Tibial artery (tissue), 4 donors: ENCODE measurements at regions not wholly inside any gene's neighbourhood (a gene's known extent, or its start where the extent isn't known, plus 50 kb on each side); places are given as distances from the start of the nearest gene placed in this dataset.
"Not testable (repeated sequence)": the region's sequence is repeated elsewhere in the genome, so short reads cannot be mapped to it uniquely, and the experiment has no call there.

Source experiments
- DNase-seq, 2 donors: peaks; one replicate each; pipeline ENCODE4 v3.0.0-alpha.2; 2019
- H3K27ac ChIP-seq, 2 donors: fragments of 200-600 bp; sonication (generic) in 1 of 2; 1 replicate in 1 of 2; 2 replicates in 1 of 2; pipeline ENCODE4 v1.5.1; 2018 to 2019; ENCODE audit warnings: mild to moderate bottlenecking in 1 of 2
- H3K27me3 ChIP-seq, 2 donors: fragments of 200-600 bp; sonication (generic) in 1 of 2; one replicate each; pipeline versions ENCODE4 v1.5.1 to v1.6.0; 2016 to 2019
- H3K36me3 ChIP-seq, 3 donors: fragments of 200-600 bp; sonication (generic) in 2 of 3; one replicate each; pipeline ENCODE4 v1.5.1; 2016 to 2019; ENCODE audit warnings: mild to moderate bottlenecking in 2 of 3
- H3K4me1 ChIP-seq, 4 donors: fragments of 200-600 bp; sonication (generic) in 2 of 4; 1 replicate in 3 of 4; 2 replicates in 1 of 4; pipeline ENCODE4 v1.5.1; 2016 to 2019
- H3K4me3 ChIP-seq, 2 donors: fragments of 200-600 bp; sonication (generic) in 1 of 2; 1 replicate in 1 of 2; 2 replicates in 1 of 2; pipeline ENCODE4 v1.5.1; 2018 to 2019; ENCODE audit warnings: mild to moderate bottlenecking in 2 of 2
- H3K9me3 ChIP-seq, 3 donors: fragments of 200-600 bp; sonication (generic) in 1 of 3; one replicate each; pipeline ENCODE4 v1.5.1; 2016 to 2019
- CTCF ChIP-seq, 2 experiments: fragments of 200-600 bp in 1 of 2; fragments of 450-650 bp in 1 of 2; IDR thresholded peaks; one replicate each; pipeline ENCODE4 v1.5.1; 2017 to 2019; ENCODE audit warnings: antibody characterized with exemption in 2 of 2, mild to moderate bottlenecking in 1 of 2, moderate library complexity in 1 of 2
- intact Hi-C: fragments of 100-400 bp; cut with DNase I; formaldehyde crosslinking; loops from one replicate; pipeline ENCODE4 v1.15.0; 2023; ENCODE audit warnings: low total_unique reads

DNA sequence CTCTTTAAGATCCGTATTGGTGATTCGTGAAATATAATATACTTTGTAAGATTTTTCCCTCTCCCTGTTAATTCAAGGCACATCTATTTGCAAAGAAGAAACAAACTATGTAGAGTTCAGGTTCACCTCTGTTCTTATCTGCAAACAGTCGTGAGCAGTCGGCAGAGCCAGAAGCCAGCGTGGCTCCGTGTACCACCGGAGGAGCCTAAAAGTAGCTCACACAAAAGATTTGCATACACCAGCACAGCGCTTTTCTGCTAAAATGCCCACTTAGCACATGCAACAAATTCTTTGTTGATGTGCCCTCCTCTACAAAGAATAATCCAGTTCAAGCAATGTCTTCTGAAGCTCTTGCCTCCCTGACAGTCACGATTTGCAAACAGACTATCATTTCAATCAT, 416.0 kb upstream of the TENM3 start:
- Histone ChIP-seq H3K4me3 (no peak overlapping the region), H3K9me3 (no peaks in the 10 kb centered on the region), H3K27me3 (no peaks in the 10 kb centered on the region), H3K27ac (no peak overlapping the region), H3K4me1 (no peaks in the 10 kb centered on the region), H3K36me3 (no peaks in the 10 kb centered on the region)
- no peak for DNase-seq
- intact Hi-C loops: no loop called here
- TF ChIP-seq CTCF (IDR thresholded peaks at IDR 0.05): no peak

GRCh38 chr4:181830404-181831035, 412.7 kb upstream of the TENM3 start:
- Histone ChIP-seq H3K27me3 (no peaks in the 10 kb centered on the region), H3K36me3 (no peaks in the 10 kb centered on the region), H3K4me1 (no peaks in the 10 kb centered on the region), H3K9me3 (no peaks in the 10 kb centered on the region), H3K4me3 (no peak overlapping the region), H3K27ac (no peak overlapping the region)
- DNase-seq: no peak
- intact Hi-C loops: no loop called here
- no peak for TF ChIP-seq CTCF (IDR thresholded peaks at IDR 0.05)

DNA sequence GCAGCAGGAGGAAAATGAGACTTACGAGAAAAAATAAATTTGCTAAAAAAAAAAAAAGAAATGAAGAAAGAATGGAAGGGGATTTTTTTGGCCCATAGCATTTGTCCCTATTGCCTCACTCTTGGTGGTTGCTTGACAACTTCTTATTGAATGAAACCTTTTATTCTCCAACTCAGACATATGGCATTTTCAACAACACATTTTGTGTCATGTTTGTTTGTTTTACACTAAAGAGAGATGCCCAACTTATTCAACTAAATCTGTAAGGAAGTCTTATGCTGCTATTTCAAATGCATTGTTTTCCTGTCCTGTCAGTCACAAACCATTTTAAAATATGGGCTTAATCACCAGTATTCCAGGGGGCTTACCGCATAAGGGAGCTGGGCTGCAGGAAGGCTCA, 409.1 kb upstream of the TENM3 start:
- Histone ChIP-seq H3K9me3 (no peaks in the 10 kb centered on the region), H3K4me3 (no peak overlapping the region), H3K27ac (no peak overlapping the region), H3K36me3 (no peaks in the 10 kb centered on the region), H3K4me1 (no peaks in the 10 kb centered on the region), H3K27me3 (no peaks in the 10 kb centered on the region)
- intact Hi-C loops: no loop called here
- no peak for TF ChIP-seq CTCF (IDR thresholded peaks at IDR 0.05)
- no peak for DNase-seq

GRCh38 chr4:181835348-181835747, 407.9 kb upstream of the TENM3 start:
- TF ChIP-seq CTCF (IDR thresholded peaks at IDR 0.05): no peak
- Histone ChIP-seq H3K36me3 (no peaks in the 10 kb centered on the region), H3K27me3 (no peaks in the 10 kb centered on the region), H3K27ac (no peak overlapping the region), H3K4me3 (no peak overlapping the region), H3K4me1 (no peaks in the 10 kb centered on the region), H3K9me3 (no peaks in the 10 kb centered on the region)
- intact Hi-C loops: no loop called here
- no peak for DNase-seq

- no peak overlapping the region for H3K27ac ChIP-seq
- H3K4me1 ChIP-seq: no peaks in the 10 kb centered on the region
- no peak for DNase-seq
- H3K27me3 ChIP-seq: no peaks in the 10 kb centered on the region
- intact Hi-C loops: no loop called here
- no peak overlapping the region for H3K4me3 ChIP-seq
- no peaks in the 10 kb centered on the region for H3K9me3 ChIP-seq
- TF ChIP-seq CTCF (IDR thresholded peaks at IDR 0.05): no peak
- no peaks in the 10 kb centered on the region for H3K36me3 ChIP-seq
These were observed 404.9 kb upstream of the TENM3 start for GRCh38 chr4:181838253-181838652.

- DNase-seq, H3K27ac ChIP-seq, H3K4me3 ChIP-seq, H3K9me3 ChIP-seq, H3K4me1 ChIP-seq, intact Hi-C loops, H3K36me3 ChIP-seq, H3K27me3 ChIP-seq: not testable (repeated sequence)
These were observed 399.4 kb upstream of the TENM3 start for GRCh38 chr4:181843797-181844196.
